HG03097 (cell line): ENCODE measurements at regions not wholly inside any gene's neighbourhood (a gene's known extent, or its start where the extent isn't known, plus 50 kb on each side); places are given as distances from the start of the nearest gene placed in this dataset.

Source experiments
- ATAC-seq: cut with Tn5 transposase; IDR thresholded peaks from one replicate; pipeline ENCODE4 v1.9.1; 2021; ENCODE audit not compliant: unreplicated experiment, low FRiP score

GRCh38 chr5:158381614-158382160 is 522.7 kb upstream of the CLINT1 start:
- ATAC-seq = no peak

GRCh38 chr5:158380661-158381060 is 521.7 kb upstream of the CLINT1 start:
- ATAC-seq = no peak

- no peak for ATAC-seq
Measured at GRCh38 chr5:158378931-158379330, 520.0 kb upstream of the CLINT1 start.

- ATAC-seq = no peak
Measured at GRCh38 chr5:158376679-158377078, 517.7 kb upstream of the CLINT1 start.

GRCh38 chr5:158375531-158375930 is 516.6 kb upstream of the CLINT1 start:
- no peak for ATAC-seq

- ATAC-seq = no peak
Measured at GRCh38 chr5:158373608-158374395, 514.9 kb upstream of the CLINT1 start.

- ATAC-seq = no peak
Measured at GRCh38 chr5:158369241-158369640, 510.3 kb upstream of the CLINT1 start.

- ATAC-seq = no peak
Measured at GRCh38 chr5:158368686-158369085, 509.7 kb upstream of the CLINT1 start.

GRCh38 chr5:158364367-158364766 is 505.4 kb upstream of the CLINT1 start:
- no peak for ATAC-seq

- ATAC-seq = no peak
Measured at GRCh38 chr5:158354958-158355357, 496.0 kb upstream of the CLINT1 start.

- ATAC-seq = no peak
Measured at GRCh38 chr5:158351485-158352125, 492.7 kb upstream of the CLINT1 start.

GRCh38 chr5:158349987-158350386 is 491.0 kb upstream of the CLINT1 start:
- no peak for ATAC-seq

- no peak for ATAC-seq
Measured at GRCh38 chr5:158344376-158344775, 485.4 kb upstream of the CLINT1 start.

GRCh38 chr5:158340608-158341007 is 481.7 kb upstream of the CLINT1 start:
- ATAC-seq = no peak

- no peak for ATAC-seq
Measured at GRCh38 chr5:158326256-158326655, 467.3 kb upstream of the CLINT1 start.

- ATAC-seq = no peak
Measured at GRCh38 chr5:158324236-158324635, 465.3 kb upstream of the CLINT1 start.

- no peak for ATAC-seq
Measured at GRCh38 chr5:158322620-158323019, 463.7 kb upstream of the CLINT1 start.

- no peak for ATAC-seq
Measured at GRCh38 chr5:158320934-158321333, 462.0 kb upstream of the CLINT1 start.

GRCh38 chr5:158320178-158320674 is 461.3 kb upstream of the CLINT1 start:
- no peak for ATAC-seq

GRCh38 chr5:158317507-158317906 is 458.6 kb upstream of the CLINT1 start:
- ATAC-seq = no peak

GRCh38 chr5:158313733-158314464 is 455.0 kb upstream of the CLINT1 start:
- no peak for ATAC-seq
